Cardiac muscle cell (in vitro differentiated cells and primary cell): ENCODE measurements at regions not wholly inside any gene's neighbourhood (a gene's known extent, or its start where the extent isn't known, plus 50 kb on each side); places are given as distances from the start of the nearest gene placed in this dataset.
A peak's percentile ranks its signal among the peaks of the same experiment; 100 is the strongest.

Experiments used
- DNase-seq, 2 donors: peaks; one replicate each; pipeline versions ENCODE4 v3.0.0 to v3.0.0-alpha.2; 2010 to 2017; ENCODE audit warnings: low read depth in 1 of 2, low spot score in 1 of 2
- H3K27ac ChIP-seq: fragments of 200-600 bp; sonication (generic); 2 replicates; pipeline ENCODE4 v1.5.1; 2016
- H3K27me3 ChIP-seq: fragments of 200-600 bp; sonication (generic); 2 replicates; pipeline ENCODE4 v1.6.0; 2016; ENCODE audit warnings: control low read depth
- H3K36me3 ChIP-seq: fragments of 200-600 bp; sonication (generic); 2 replicates; pipeline ENCODE4 v1.5.1; 2016; ENCODE audit warnings: control low read depth
- H3K4me1 ChIP-seq: fragments of 200-600 bp; sonication (generic); 2 replicates; pipeline ENCODE4 v1.8.1; 2017; ENCODE audit warnings: low read depth, mild to moderate bottlenecking, mixed run types
- H3K4me3 ChIP-seq: fragments of 200-600 bp; sonication (generic); 2 replicates; pipeline ENCODE4 v1.5.1; 2016; ENCODE audit warnings: mild to moderate bottlenecking
- H3K9me3 ChIP-seq: fragments of 200-600 bp; sonication (generic); 2 replicates; pipeline ENCODE4 v1.5.1; 2017; ENCODE audit warnings: low read depth, mild to moderate bottlenecking, control low read depth
- CTCF ChIP-seq: IDR thresholded peaks from 2 replicates; pipeline ENCODE4 v1.5.1; 2012; ENCODE audit warnings: low read depth, mild to moderate bottlenecking, low read length

GRCh38 chr2:41968182-41968578, 79.6 kb upstream of the PKDCC start:
- peaks cover 17% of the 10 kb centered on the region for H3K4me1 ChIP-seq
- no peak for TF ChIP-seq CTCF
- no peak overlapping the region for H3K4me3 ChIP-seq
- no peaks in the 10 kb centered on the region for H3K27me3 ChIP-seq
- H3K27ac ChIP-seq = no peak overlapping the region
- H3K36me3 ChIP-seq = no peaks in the 10 kb centered on the region
- DNase-seq = no peak
- no peaks in the 10 kb centered on the region for H3K9me3 ChIP-seq

- H3K4me3 ChIP-seq = no peak overlapping the region
- H3K4me1 ChIP-seq = peaks cover 3% of the 10 kb centered on the region
- no peak overlapping the region for H3K27ac ChIP-seq
- no peaks in the 10 kb centered on the region for H3K9me3 ChIP-seq
- H3K27me3 ChIP-seq = no peaks in the 10 kb centered on the region
- no peak for TF ChIP-seq CTCF
- peak in 1 of 2 donors; percentile 32 for DNase-seq
- no peaks in the 10 kb centered on the region for H3K36me3 ChIP-seq
Measured at GRCh38 chr2:41970988-41971660, 76.7 kb upstream of the PKDCC start.

DNA sequence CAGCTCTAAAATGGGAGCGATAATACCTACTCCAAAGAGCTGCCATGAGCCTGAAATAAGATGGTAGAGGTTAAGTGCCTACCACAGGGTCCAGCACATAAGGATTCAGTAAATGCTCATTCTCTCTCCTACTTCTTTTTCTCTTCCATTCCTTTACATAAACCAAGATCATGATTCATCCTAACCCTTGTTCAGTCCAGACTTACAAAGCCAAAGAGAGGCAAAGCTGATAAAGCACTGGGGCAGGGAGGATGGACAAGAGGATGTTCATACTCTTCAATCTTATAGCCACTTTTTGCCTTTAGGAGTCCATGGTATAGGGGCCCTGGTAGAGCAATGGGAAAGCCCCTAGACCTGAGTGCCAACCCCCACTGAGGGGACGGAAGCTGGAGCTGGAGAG, 75.6 kb upstream of the PKDCC start:
- no peak for TF ChIP-seq CTCF
- H3K4me3 ChIP-seq = no peak overlapping the region
- DNase-seq = no peak
- no peaks in the 10 kb centered on the region for H3K9me3 ChIP-seq
- no peaks in the 10 kb centered on the region for H3K27me3 ChIP-seq
- H3K4me1 ChIP-seq = peaks cover 3% of the 10 kb centered on the region
- H3K27ac ChIP-seq = no peak overlapping the region
- H3K36me3 ChIP-seq = no peaks in the 10 kb centered on the region

DNA sequence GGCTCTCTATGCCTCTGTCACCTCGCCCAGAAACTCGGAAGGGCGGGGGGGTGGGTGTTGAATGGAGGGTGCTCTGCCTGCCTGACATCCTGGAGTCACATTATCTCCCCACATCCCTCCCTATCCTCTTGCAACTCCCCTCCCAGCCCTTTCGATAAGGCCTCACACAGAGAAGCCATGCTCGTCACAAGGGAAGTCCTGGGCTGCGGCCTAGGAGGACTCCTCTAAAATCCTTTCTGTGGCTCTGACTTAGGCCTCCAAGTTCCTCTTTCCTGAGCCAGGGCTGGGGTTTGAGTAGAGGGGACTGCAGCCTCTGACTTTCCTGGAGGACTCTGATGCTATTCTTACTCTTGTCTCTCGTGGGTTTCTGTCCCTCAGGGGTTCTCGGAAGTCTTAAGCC, 75.0 kb upstream of the PKDCC start:
- H3K27me3 ChIP-seq = no peaks in the 10 kb centered on the region
- no peak overlapping the region for H3K27ac ChIP-seq
- no peaks in the 10 kb centered on the region for H3K36me3 ChIP-seq
- no peak for DNase-seq
- H3K4me1 ChIP-seq = peaks cover 2% of the 10 kb centered on the region
- no peaks in the 10 kb centered on the region for H3K9me3 ChIP-seq
- TF ChIP-seq CTCF = no peak
- no peak overlapping the region for H3K4me3 ChIP-seq

DNA sequence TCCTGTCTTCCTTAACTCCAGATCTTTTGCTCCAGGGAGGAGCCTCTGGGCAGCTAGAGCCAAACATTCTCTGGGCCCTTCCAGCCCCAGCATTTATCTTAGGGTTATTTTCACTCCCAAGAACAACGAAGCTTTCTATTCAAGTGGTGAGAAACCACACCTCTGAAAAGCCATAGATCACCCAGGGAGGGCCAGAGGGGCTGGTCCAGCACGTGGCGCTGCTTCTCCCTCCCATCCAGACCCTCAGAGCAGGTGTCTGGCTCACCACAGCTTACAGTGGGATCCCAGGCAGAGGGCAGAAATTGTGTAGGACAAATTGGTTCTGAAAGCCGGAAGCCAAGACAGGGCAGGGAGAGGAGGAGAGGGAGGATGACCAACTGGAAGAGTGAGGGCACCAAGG, 74.0 kb upstream of the PKDCC start:
- DNase-seq = no peak
- H3K27me3 ChIP-seq = no peaks in the 10 kb centered on the region

More for the DNA sequence above, 74.0 kb upstream of the PKDCC start:
- Histone ChIP-seq H3K36me3 (no peaks in the 10 kb centered on the region), H3K4me3 (no peak overlapping the region), H3K9me3 (no peaks in the 10 kb centered on the region), H3K4me1 (no peaks in the 10 kb centered on the region), H3K27ac (no peak overlapping the region)
- TF ChIP-seq CTCF = no peak
